Gastrocnemius medialis (tissue), 4 donors: ENCODE measurements at regions not wholly inside any gene's neighbourhood (a gene's known extent, or its start where the extent isn't known, plus 50 kb on each side); places are given as distances from the start of the nearest gene placed in this dataset.
A peak's percentile ranks its signal among the peaks of the same experiment; 100 is the strongest.

Experiments
- ATAC-seq, 2 donors: fragments of 150-250 bp; one replicate each; pipeline ENCODE4 v1.9.1; 2016
- DNase-seq, 2 donors: peaks; one replicate each; pipeline ENCODE4 v3.0.0-alpha.2; 2019
- H3K27ac ChIP-seq, 4 donors: fragments of 200-600 bp; sonication (generic); 1 replicate in 1 of 4; 2 replicates in 3 of 4; pipeline ENCODE4 v1.5.1; 2016 to 2018; ENCODE audit warnings: mild to moderate bottlenecking in 2 of 4, moderate library complexity in 1 of 4
- H3K27me3 ChIP-seq, 3 donors: fragments of 200-600 bp; sonication (generic) in 2 of 3; 1 replicate in 1 of 3; 2 replicates in 2 of 3; pipeline versions ENCODE4 v1.5.1 to v1.6.0; 2016 to 2019; ENCODE audit warnings: mild to moderate bottlenecking in 1 of 3, moderate library complexity in 1 of 3
- H3K36me3 ChIP-seq, 2 donors: fragments of 200-600 bp; sonication (generic) in 1 of 2; one replicate each; pipeline ENCODE4 v1.5.1; 2017 to 2018
- H3K4me1 ChIP-seq, 2 donors: fragments of 200-600 bp; sonication (generic) in 1 of 2; one replicate each; pipeline ENCODE4 v1.5.1; 2016 to 2017; ENCODE audit warnings: mild to moderate bottlenecking in 2 of 2
- H3K4me3 ChIP-seq, 4 donors: fragments of 200-600 bp; sonication (generic) in 3 of 4; 1 replicate in 1 of 4; 2 replicates in 3 of 4; pipeline ENCODE4 v1.5.1; 2016 to 2019; ENCODE audit warnings: mild to moderate bottlenecking in 2 of 4
- H3K9me3 ChIP-seq, 3 donors: fragments of 200-600 bp; sonication (generic) in 2 of 3; 1 replicate in 1 of 3; 2 replicates in 2 of 3; pipeline ENCODE4 v1.5.1; 2016 to 2019
- CTCF ChIP-seq, 5 experiments: fragments of 450-650 bp in 3 of 5; fragments of 200-600 bp in 2 of 5; sonication (generic) in 2 of 5; IDR thresholded peaks in 4 of 5; conservative IDR thresholded peaks in 1 of 5; 1 replicate in 4 of 5; 2 replicates in 1 of 5; pipeline ENCODE4 v1.5.1; 2016 to 2019; ENCODE audit warnings: antibody characterized with exemption in 5 of 5, mild to moderate bottlenecking in 3 of 5, moderate library complexity in 3 of 5
- POLR2A ChIP-seq, 2 donors: fragments of 450-650 bp; IDR thresholded peaks; one replicate each; pipeline ENCODE4 v1.6.1; 2017; ENCODE audit warnings: antibody characterized with exemption in 2 of 2, mild to moderate bottlenecking in 2 of 2, moderate library complexity in 2 of 2
- in situ Hi-C, 4 donors: fragments of 200-750 bp; cut with MboI; loops; one replicate each; pipeline versions ENCODE4 v1.15.0 to v1.8.0; 2017; ENCODE audit warnings: low sequenced_read_pairs in 4 of 4
- intact Hi-C: fragments of 100-400 bp; cut with DNase I; formaldehyde crosslinking; loops from one replicate; pipeline ENCODE4 v1.15.1; 2023; ENCODE audit warnings: low total_unique reads

GRCh38 chr10:30208330-30208729, 140.7 kb downstream of the MTPAP start:
- Histone ChIP-seq H3K4me3 (no peak overlapping the region), H3K27ac (no peak overlapping the region), H3K36me3 (no peaks in the 10 kb centered on the region), H3K4me1 (no peaks in the 10 kb centered on the region), H3K9me3 (peaks cover 0 to 5% (median 0%) of the 10 kb centered on the region in 3 donors), H3K27me3 (no peaks in the 10 kb centered on the region)
- DNase-seq: no peak
- intact Hi-C loops (no loop called here), in situ Hi-C loops (no loop called here)
- ATAC-seq: no peak
- TF ChIP-seq POLR2A (IDR thresholded peaks at IDR 0.05) (no peak), CTCF (IDR thresholded peaks at IDR 0.05 in 4 of 5, conservative IDR thresholded peaks at IDR 0.05 in 1 of 5) (no peak)

- TF ChIP-seq POLR2A (IDR thresholded peaks at IDR 0.05) (no peak), CTCF (IDR thresholded peaks at IDR 0.05 in 4 of 5, conservative IDR thresholded peaks at IDR 0.05 in 1 of 5) (no peak)
- Histone ChIP-seq H3K9me3 (peaks cover 0 to 5% (median 0%) of the 10 kb centered on the region in 3 donors), H3K27me3 (no peaks in the 10 kb centered on the region), H3K27ac (no peak overlapping the region), H3K4me1 (no peaks in the 10 kb centered on the region), H3K4me3 (no peak overlapping the region), H3K36me3 (no peaks in the 10 kb centered on the region)
- DNase-seq (no peak), ATAC-seq (no peak)
- in situ Hi-C loops (no loop called here), intact Hi-C loops (no loop called here)
Observed at GRCh38 chr10:30207485-30208052, 141.5 kb downstream of the MTPAP start.

GRCh38 chr10:30200017-30200415, 140.6 kb upstream of the JCAD start:
- TF ChIP-seq CTCF (IDR thresholded peaks at IDR 0.05 in 4 of 5, conservative IDR thresholded peaks at IDR 0.05 in 1 of 5): no peak
- no peak for TF ChIP-seq POLR2A (IDR thresholded peaks at IDR 0.05)
- Histone ChIP-seq H3K27ac (no peak overlapping the region), H3K4me1 (peaks cover 0 to 9% of the 10 kb centered on the region in 2 donors), H3K4me3 (no peak overlapping the region), H3K36me3 (no peaks in the 10 kb centered on the region), H3K9me3 (peaks cover 0 to 5% (median 0%) of the 10 kb centered on the region in 3 donors), H3K27me3 (no peaks in the 10 kb centered on the region)
- intact Hi-C loops: no loop called here
- ATAC-seq (no peak), DNase-seq (no peak)
- in situ Hi-C loops: no loop called here

DNA sequence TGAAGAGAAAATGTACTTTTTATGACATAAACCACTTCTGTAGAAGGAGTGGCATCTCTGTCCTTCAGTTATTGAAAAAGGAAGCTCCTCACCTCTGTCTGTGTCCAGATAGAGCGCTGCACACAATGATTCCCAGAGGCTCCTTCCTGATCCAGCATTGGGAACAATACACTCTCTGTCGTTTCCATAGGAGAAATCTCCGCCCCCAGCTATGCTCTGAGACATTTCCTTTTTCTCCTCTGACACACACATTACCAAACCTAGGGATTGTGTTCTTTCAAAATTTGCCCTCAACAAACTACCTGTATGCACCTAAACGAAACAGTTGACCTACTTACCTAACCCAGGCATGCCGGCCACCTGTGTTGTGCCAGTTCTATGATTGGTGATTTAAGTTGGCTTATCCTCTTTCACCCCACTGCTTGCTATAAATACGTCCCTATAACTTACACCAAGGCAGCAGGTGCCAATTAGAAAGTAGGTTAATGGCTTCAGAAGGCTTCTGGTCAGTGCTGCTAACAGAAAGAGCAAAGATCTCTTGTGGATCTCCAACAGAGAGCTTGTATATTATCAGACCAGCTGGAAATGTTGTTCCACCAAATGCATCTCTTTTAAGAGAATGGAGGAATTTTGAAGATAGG, 140.1 kb upstream of the JCAD start:
- DNase-seq: no peak
- in situ Hi-C loops: no loop called here
- Histone ChIP-seq H3K9me3 (peaks cover 0 to 5% (median 0%) of the 10 kb centered on the region in 3 donors), H3K27ac (no peak overlapping the region), H3K36me3 (no peaks in the 10 kb centered on the region), H3K4me1 (peaks cover 0 to 9% of the 10 kb centered on the region in 2 donors), H3K4me3 (no peak overlapping the region), H3K27me3 (no peaks in the 10 kb centered on the region)
- TF ChIP-seq CTCF (IDR thresholded peaks at IDR 0.05 in 4 of 5, conservative IDR thresholded peaks at IDR 0.05 in 1 of 5) (no peak), POLR2A (IDR thresholded peaks at IDR 0.05) (no peak)
- peak in 1 of 2 donors; percentile 19 for ATAC-seq
- intact Hi-C loops: no loop called here
